H9 (cell line): ENCODE measurements at regions not wholly inside any gene's neighbourhood (a gene's known extent, or its start where the extent isn't known, plus 50 kb on each side); places are given as distances from the start of the nearest gene placed in this dataset.

ENCODE experiments used
- DNase-seq: peaks from one replicate; pipeline ENCODE4 v3.0.0-alpha.2; 2017
- H2AFZ ChIP-seq: one replicate; pipeline ENCODE4 v1.6.1; 2013; ENCODE audit warnings: mild to moderate bottlenecking, low read length, control low read depth, moderate library complexity
- H2AK5ac ChIP-seq: 2 replicates; pipeline ENCODE4 v1.6.1; 2013; ENCODE audit warnings: low read length, control low read depth, mixed read lengths; ENCODE audit not compliant: insufficient read length
- H2BK120ac ChIP-seq: one replicate; pipeline ENCODE4 v1.6.1; 2013; ENCODE audit warnings: low read depth, mild to moderate bottlenecking, low read length, control low read depth, inconsistent platforms; ENCODE audit not compliant: poor library complexity, severe bottlenecking
- H2BK12ac ChIP-seq: 2 replicates; pipeline ENCODE4 v1.6.1; 2013; ENCODE audit warnings: low read length, control low read depth, mixed read lengths, low read depth; ENCODE audit not compliant: insufficient read length
- H2BK15ac ChIP-seq: 2 replicates; pipeline ENCODE4 v1.6.1; 2013; ENCODE audit warnings: low read depth, low read length, control low read depth
- H2BK20ac ChIP-seq: one replicate; pipeline ENCODE4 v1.6.1; 2013; ENCODE audit warnings: low read depth, mild to moderate bottlenecking, low read length, control low read depth, inconsistent platforms; ENCODE audit not compliant: poor library complexity, severe bottlenecking
- H2BK5ac ChIP-seq: 2 replicates; pipeline ENCODE4 v1.6.1; 2013; ENCODE audit warnings: low read length, control low read depth, mixed read lengths; ENCODE audit not compliant: insufficient read length
- H3K14ac ChIP-seq: 2 replicates; pipeline ENCODE4 v1.6.1; 2013; ENCODE audit warnings: low read length, control low read depth; ENCODE audit not compliant: insufficient read depth
- H3K18ac ChIP-seq: 2 replicates; pipeline ENCODE4 v1.6.1; 2013; ENCODE audit warnings: low read depth, mild to moderate bottlenecking, mixed read lengths, low read length, control low read depth; ENCODE audit not compliant: insufficient read length
- H3K23ac ChIP-seq: 2 replicates; pipeline ENCODE4 v1.6.1; 2013; ENCODE audit warnings: low read length, control low read depth, mixed read lengths, low read depth; ENCODE audit not compliant: insufficient read length
- H3K23me2 ChIP-seq: 2 replicates; pipeline ENCODE4 v1.6.1; 2013; ENCODE audit warnings: low read depth, mild to moderate bottlenecking, mixed read lengths, low read length, control low read depth; ENCODE audit not compliant: insufficient read length, poor library complexity, severe bottlenecking
- H3K27ac ChIP-seq: 2 replicates; pipeline ENCODE4 v1.5.1; 2013; ENCODE audit warnings: low read length, control low read depth, mixed read lengths, low read depth; ENCODE audit not compliant: insufficient read length
- H3K27me3 ChIP-seq: 2 replicates; pipeline ENCODE4 v1.6.1; 2013; ENCODE audit warnings: low read length, control low read depth, inconsistent platforms; ENCODE audit not compliant: insufficient read depth
- H3K4ac ChIP-seq: 2 replicates; pipeline ENCODE4 v1.6.1; 2013; ENCODE audit warnings: low read depth, mild to moderate bottlenecking, control low read depth, inconsistent platforms, low read length, moderate library complexity
- H3K4me1 ChIP-seq: 2 replicates; pipeline ENCODE4 v1.6.1; 2013; ENCODE audit warnings: low read length, control low read depth, inconsistent platforms; ENCODE audit not compliant: insufficient read depth
- H3K4me2 ChIP-seq: 2 replicates; pipeline ENCODE4 v1.6.1; 2013; ENCODE audit warnings: low read length, control low read depth, mixed read lengths; ENCODE audit not compliant: insufficient read length, insufficient read depth
- H3K56ac ChIP-seq: 2 replicates; pipeline ENCODE4 v1.6.1; 2013; ENCODE audit warnings: low read depth, mild to moderate bottlenecking, mixed read lengths, low read length, control low read depth; ENCODE audit not compliant: insufficient read length
- H3K79me1 ChIP-seq: 2 replicates; pipeline ENCODE4 v1.6.1; 2013; ENCODE audit warnings: low read depth, mild to moderate bottlenecking, moderate library complexity, low read length, control low read depth, inconsistent platforms; ENCODE audit not compliant: insufficient read depth, poor library complexity, severe bottlenecking
- H3K79me2 ChIP-seq: 2 replicates; pipeline ENCODE4 v1.6.1; 2013; ENCODE audit warnings: low read length, control low read depth, inconsistent platforms; ENCODE audit not compliant: insufficient read depth
- H3K9ac ChIP-seq: 2 replicates; pipeline ENCODE4 v1.6.1; 2013; ENCODE audit warnings: low read length, control low read depth, mixed read lengths; ENCODE audit not compliant: insufficient read length; ENCODE audit errors: extremely low read depth
- H3K9me3 ChIP-seq: one replicate; pipeline ENCODE4 v1.6.1; 2013; ENCODE audit warnings: low read depth, low read length, inconsistent platforms; ENCODE audit not compliant: control insufficient read depth
- H3T11ph ChIP-seq: one replicate; pipeline ENCODE4 v1.6.1; 2013; ENCODE audit warnings: mild to moderate bottlenecking, low read length, control low read depth, inconsistent platforms
- H4K20me1 ChIP-seq: one replicate; pipeline ENCODE4 v1.6.1; 2013; ENCODE audit not compliant: control insufficient read depth, insufficient read length, insufficient read depth
- H4K5ac ChIP-seq: 2 replicates; pipeline ENCODE4 v1.6.1; 2013; ENCODE audit warnings: low read depth, mild to moderate bottlenecking, mixed read lengths, low read length, control low read depth; ENCODE audit not compliant: insufficient read length
- H4K8ac ChIP-seq: replicated peaks from 2 replicates; pipeline ENCODE4 v1.6.1; 2013; ENCODE audit warnings: low read length, control low read depth, mixed read lengths, low read depth; ENCODE audit not compliant: insufficient read length
- H4K91ac ChIP-seq: 2 replicates; pipeline ENCODE4 v1.6.1; 2013; ENCODE audit warnings: low read depth, mild to moderate bottlenecking, moderate library complexity, mixed read lengths, low read length, control low read depth; ENCODE audit not compliant: insufficient read length
- H3K27ac Mint-ChIP-seq, 3 experiments: 2 replicates in 2 of 3; 3 replicates in 1 of 3; pipeline ENCODE4 v1.8.0; 2020 to 2021; ENCODE audit warnings: mixed read lengths in 3 of 3, mild to moderate bottlenecking in 1 of 3, moderate library complexity in 1 of 3
- H3K27me3 Mint-ChIP-seq: 2 replicates; pipeline ENCODE4 v1.8.0; 2021; ENCODE audit warnings: low read depth, mild to moderate bottlenecking, moderate library complexity, mixed read lengths
- H3K36me3 Mint-ChIP-seq, 3 experiments: 2 replicates in 2 of 3; 3 replicates in 1 of 3; pipeline ENCODE4 v1.8.0; 2020 to 2021; ENCODE audit warnings: low read depth in 3 of 3, mixed read lengths in 3 of 3; ENCODE audit not compliant: insufficient read depth in 1 of 3
- H3K4me1 Mint-ChIP-seq, 2 experiments: 2 replicates each; pipeline ENCODE4 v1.8.0; 2020; ENCODE audit warnings: mixed read lengths in 2 of 2
- H3K4me3 Mint-ChIP-seq, 2 experiments: 2 replicates in 1 of 2; 3 replicates in 1 of 2; pipeline ENCODE4 v1.8.0; 2020 to 2021; ENCODE audit warnings: mild to moderate bottlenecking in 2 of 2, mixed read lengths in 2 of 2, moderate library complexity in 1 of 2
- H3K9me3 Mint-ChIP-seq, 2 experiments: 2 replicates in 1 of 2; 3 replicates in 1 of 2; pipeline ENCODE4 v1.8.0; 2020; ENCODE audit warnings: mild to moderate bottlenecking in 2 of 2, mixed read lengths in 2 of 2, moderate library complexity in 1 of 2
- WGBS: extraction: QIAGEN DNeasy Blood & Tissue Kit; methylation state at CpG from one replicate; pipeline ENCODE4 v1.1.7; 2013; ENCODE audit warnings: missing lambda C conversion rate, low lambda C conversion rate, mixed read lengths; ENCODE audit not compliant: insufficient read length; ENCODE audit errors: extremely low coverage; 5-methylcytosine and 5-hydroxymethylcytosine counted together
- TF ChIP-seq, protein P1 (sequence below): fragments of 200-600 bp; sonication (generic); conservative IDR thresholded peaks from 3 replicates; pipeline ENCODE4 v1.8.0; 2021; ENCODE audit warnings: antibody characterized with exemption, mild to moderate bottlenecking

DNA sequence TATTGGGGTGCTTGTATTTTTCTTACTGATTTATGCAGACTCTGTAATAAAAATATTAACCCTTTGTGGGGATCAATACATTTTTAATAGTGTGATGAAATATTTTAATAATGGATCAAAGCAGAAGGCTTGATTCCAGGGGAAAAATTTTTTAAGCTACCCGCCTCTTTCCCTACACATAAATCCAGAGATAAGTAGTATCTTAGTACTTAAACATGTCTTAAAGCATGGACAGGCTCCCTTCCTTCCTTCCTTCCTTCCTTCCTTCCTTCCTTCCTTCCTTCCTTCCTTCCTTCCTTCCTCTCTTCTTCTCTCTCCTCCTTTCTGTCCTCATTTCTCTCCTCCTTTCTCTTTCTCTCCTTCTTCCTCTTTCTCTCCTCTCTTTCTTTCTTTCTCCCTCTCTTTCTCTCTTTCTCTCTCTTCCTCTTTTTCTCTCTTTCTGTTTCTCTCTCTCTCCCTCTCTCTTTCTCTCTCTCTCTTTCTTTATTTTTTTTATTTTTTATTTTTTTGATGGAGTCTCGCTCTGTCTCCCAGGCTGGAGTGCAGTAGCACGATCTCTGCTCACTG is 78.0 kb upstream of the SPRY4 start:
- Histone ChIP-seq H4K20me1 (no peaks in the 10 kb centered on the region), H4K8ac (no peak overlapping the region), H3K23me2 (no peaks in the 10 kb centered on the region), H4K5ac (no peak overlapping the region), H3K56ac (no peak overlapping the region), H4K91ac (no peak overlapping the region), H3K4me1 (peaks cover 10% of the 10 kb centered on the region; the same call in 1 of the 2 replicates), H3T11ph (no peak overlapping the region), H3K4me2 (no peak overlapping the region), H3K14ac (no peak overlapping the region), H3K23ac (no peak overlapping the region), H3K79me1 (no peaks in the 10 kb centered on the region), H3K18ac (no peak overlapping the region), H3K4ac (no peak overlapping the region), H2BK5ac (no peak overlapping the region), H3K9me3 (no peaks in the 10 kb centered on the region), H2BK120ac (no peak overlapping the region), H2BK20ac (no peak overlapping the region), H2BK15ac (no peak overlapping the region), H3K27me3 (no peaks in the 10 kb centered on the region), H3K9ac (no peak overlapping the region), H3K79me2 (no peaks in the 10 kb centered on the region), H3K27ac (no peak overlapping the region), H2BK12ac (no peak overlapping the region), H2AFZ (no peak overlapping the region), H2AK5ac (no peak overlapping the region)
- TF ChIP-seq, protein P1, sequence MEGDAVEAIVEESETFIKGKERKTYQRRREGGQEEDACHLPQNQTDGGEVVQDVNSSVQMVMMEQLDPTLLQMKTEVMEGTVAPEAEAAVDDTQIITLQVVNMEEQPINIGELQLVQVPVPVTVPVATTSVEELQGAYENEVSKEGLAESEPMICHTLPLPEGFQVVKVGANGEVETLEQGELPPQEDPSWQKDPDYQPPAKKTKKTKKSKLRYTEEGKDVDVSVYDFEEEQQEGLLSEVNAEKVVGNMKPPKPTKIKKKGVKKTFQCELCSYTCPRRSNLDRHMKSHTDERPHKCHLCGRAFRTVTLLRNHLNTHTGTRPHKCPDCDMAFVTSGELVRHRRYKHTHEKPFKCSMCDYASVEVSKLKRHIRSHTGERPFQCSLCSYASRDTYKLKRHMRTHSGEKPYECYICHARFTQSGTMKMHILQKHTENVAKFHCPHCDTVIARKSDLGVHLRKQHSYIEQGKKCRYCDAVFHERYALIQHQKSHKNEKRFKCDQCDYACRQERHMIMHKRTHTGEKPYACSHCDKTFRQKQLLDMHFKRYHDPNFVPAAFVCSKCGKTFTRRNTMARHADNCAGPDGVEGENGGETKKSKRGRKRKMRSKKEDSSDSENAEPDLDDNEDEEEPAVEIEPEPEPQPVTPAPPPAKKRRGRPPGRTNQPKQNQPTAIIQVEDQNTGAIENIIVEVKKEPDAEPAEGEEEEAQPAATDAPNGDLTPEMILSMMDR = no peak
- H3K4me1 Mint-ChIP-seq = peaks cover 23 to 28% of the 10 kb centered on the region in 2 experiments
- no peaks in the 10 kb centered on the region for H3K36me3 Mint-ChIP-seq
- H3K27ac Mint-ChIP-seq = no peak overlapping the region
- no CpG with 5 or more reads among the region's 3 CpGs for WGBS
- no peak overlapping the region for H3K4me3 Mint-ChIP-seq
- no peaks in the 10 kb centered on the region for H3K27me3 Mint-ChIP-seq
- no peak for DNase-seq
- H3K9me3 Mint-ChIP-seq = no peaks in the 10 kb centered on the region
